ENCODE measurements at regions not wholly inside any gene's neighbourhood (a gene's known extent, or its start where the extent isn't known, plus 50 kb on each side); places are given as distances from the start of the nearest gene placed in this dataset.

GRCh38 chr9:130759738-130760137 lies 66.2 kb downstream of the EXOSC2 start:
- H3K27me3 ChIP-seq (ENCODE audit: control insufficient read depth, insufficient read depth, low read length) = no peaks in the 10 kb centered on the region
- TF ChIP-seq CTCF (IDR thresholded peaks at IDR 0.05; ENCODE audit: borderline replicate concordance, extremely low read depth, insufficient read depth) = no peak
- FAIRE-seq = no peak
- H3K27ac ChIP-seq (ENCODE audit: low read depth in 2 of 2, low read length in 2 of 2) = no peak overlapping the region
- no peak overlapping the region for H3K4me3 ChIP-seq (ENCODE audit: low read length in 3 of 3)
- intact Hi-C loops (cut with DNase I) = no loop called here
- peaks cover 0 to 13% (median 10%) of the 10 kb centered on the region in 3 donors for H3K4me1 ChIP-seq (ENCODE audit: control insufficient read depth in 2 of 3, insufficient read depth in 2 of 3, low read depth in 1 of 3, low read length in 3 of 3)
- DNase-seq = no peak
- no peaks in the 10 kb centered on the region for H3K36me3 ChIP-seq (ENCODE audit: control insufficient read depth in 2 of 3, insufficient read depth in 3 of 3, low read length in 3 of 3)
- no peak overlapping the region for H3K9ac ChIP-seq (ENCODE audit: low read length in 3 of 3)
- H3K9me3 ChIP-seq (ENCODE audit: control insufficient read depth in 2 of 3, insufficient read depth in 1 of 3, low read length in 3 of 3) = no peaks in the 10 kb centered on the region

- DNase-seq (peak in 1 of 5 donors; percentile 68), FAIRE-seq (no peak)
- TF ChIP-seq CTCF (IDR thresholded peaks at IDR 0.05; ENCODE audit: borderline replicate concordance, extremely low read depth, insufficient read depth) = no peak
- Histone ChIP-seq H3K27ac (ENCODE audit: low read depth in 2 of 2, low read length in 2 of 2) (no peak overlapping the region), H3K4me1 (ENCODE audit: control insufficient read depth in 2 of 3, insufficient read depth in 2 of 3, low read depth in 1 of 3, low read length in 3 of 3) (peaks cover 0 to 23% (median 20%) of the 10 kb centered on the region in 3 donors), H3K9me3 (ENCODE audit: control insufficient read depth in 2 of 3, insufficient read depth in 1 of 3, low read length in 3 of 3) (no peaks in the 10 kb centered on the region), H3K4me3 (ENCODE audit: low read length in 3 of 3) (no peak overlapping the region), H3K27me3 (ENCODE audit: control insufficient read depth, insufficient read depth, low read length) (no peaks in the 10 kb centered on the region), H3K36me3 (ENCODE audit: control insufficient read depth in 2 of 3, insufficient read depth in 3 of 3, low read length in 3 of 3) (no peaks in the 10 kb centered on the region), H3K9ac (ENCODE audit: low read length in 3 of 3) (no peak overlapping the region)
- intact Hi-C loops (cut with DNase I) = no loop called here
Measured at GRCh38 chr9:130763331-130764171, 70.0 kb downstream of the EXOSC2 start.

GRCh38 chr9:130765137-130766020 lies 69.7 kb upstream of the ABL1 start:
- no peak for TF ChIP-seq CTCF (IDR thresholded peaks at IDR 0.05; ENCODE audit: borderline replicate concordance, extremely low read depth, insufficient read depth)
- DNase-seq (no peak), FAIRE-seq (no peak)
- Histone ChIP-seq H3K4me1 (ENCODE audit: control insufficient read depth in 2 of 3, insufficient read depth in 2 of 3, low read depth in 1 of 3, low read length in 3 of 3) (peaks cover 0 to 23% (median 21%) of the 10 kb centered on the region in 3 donors), H3K36me3 (ENCODE audit: control insufficient read depth in 2 of 3, insufficient read depth in 3 of 3, low read length in 3 of 3) (no peaks in the 10 kb centered on the region), H3K4me3 (ENCODE audit: low read length in 3 of 3) (no peak overlapping the region), H3K27me3 (ENCODE audit: control insufficient read depth, insufficient read depth, low read length) (no peaks in the 10 kb centered on the region), H3K27ac (ENCODE audit: low read depth in 2 of 2, low read length in 2 of 2) (no peak overlapping the region), H3K9ac (ENCODE audit: low read length in 3 of 3) (no peak overlapping the region), H3K9me3 (ENCODE audit: control insufficient read depth in 2 of 3, insufficient read depth in 1 of 3, low read length in 3 of 3) (no peaks in the 10 kb centered on the region)
- intact Hi-C loops (cut with DNase I) = no loop called here

Measured in kidney (tissue), 13 donors.